ENCODE measurements at regions not wholly inside any gene's neighbourhood (a gene's known extent, or its start where the extent isn't known, plus 50 kb on each side); places are given as distances from the start of the nearest gene placed in this dataset.

DNA sequence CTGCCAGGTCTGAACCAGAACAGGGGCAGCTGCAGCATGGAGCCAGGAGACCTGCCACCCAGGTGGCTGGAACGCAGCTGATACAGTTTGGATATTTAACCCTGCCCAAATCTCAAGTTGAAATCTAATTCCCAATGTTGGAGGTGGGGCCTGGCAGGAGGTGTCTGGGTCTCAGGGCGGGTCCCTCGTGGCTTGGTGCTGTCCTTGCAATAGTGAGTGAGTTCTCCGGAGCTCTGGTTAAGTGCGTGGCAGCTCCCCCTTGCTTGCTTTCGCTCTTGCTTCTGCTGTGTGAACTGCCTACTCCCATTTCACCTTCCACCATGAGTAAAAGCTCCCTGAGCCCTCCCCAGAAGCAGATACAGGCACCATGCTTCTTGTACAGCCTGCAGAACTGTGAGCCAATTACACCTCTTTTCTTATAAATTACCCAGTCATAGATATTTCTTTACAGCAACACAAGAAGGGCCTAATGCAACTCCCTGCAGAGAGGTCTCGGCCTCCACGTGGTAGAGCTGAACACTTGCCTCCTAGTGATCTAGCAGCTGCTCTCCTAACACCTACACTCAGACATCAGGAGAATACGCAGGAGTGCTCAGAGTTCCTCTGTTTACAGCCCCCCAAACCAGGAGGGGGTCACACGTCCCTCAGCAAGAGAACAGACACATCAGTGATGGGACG, 203.7 kb downstream of the CTTN start:
- DNase-seq (ENCODE audit: low spot score) (no peak), ATAC-seq (peak; percentile 14; the same call in 2 of the 3 replicates)
- no peaks in the 10 kb centered on the region for H3K27me3 ChIP-seq (ENCODE audit: insufficient read depth)
- TF ChIP-seq, protein P1, sequence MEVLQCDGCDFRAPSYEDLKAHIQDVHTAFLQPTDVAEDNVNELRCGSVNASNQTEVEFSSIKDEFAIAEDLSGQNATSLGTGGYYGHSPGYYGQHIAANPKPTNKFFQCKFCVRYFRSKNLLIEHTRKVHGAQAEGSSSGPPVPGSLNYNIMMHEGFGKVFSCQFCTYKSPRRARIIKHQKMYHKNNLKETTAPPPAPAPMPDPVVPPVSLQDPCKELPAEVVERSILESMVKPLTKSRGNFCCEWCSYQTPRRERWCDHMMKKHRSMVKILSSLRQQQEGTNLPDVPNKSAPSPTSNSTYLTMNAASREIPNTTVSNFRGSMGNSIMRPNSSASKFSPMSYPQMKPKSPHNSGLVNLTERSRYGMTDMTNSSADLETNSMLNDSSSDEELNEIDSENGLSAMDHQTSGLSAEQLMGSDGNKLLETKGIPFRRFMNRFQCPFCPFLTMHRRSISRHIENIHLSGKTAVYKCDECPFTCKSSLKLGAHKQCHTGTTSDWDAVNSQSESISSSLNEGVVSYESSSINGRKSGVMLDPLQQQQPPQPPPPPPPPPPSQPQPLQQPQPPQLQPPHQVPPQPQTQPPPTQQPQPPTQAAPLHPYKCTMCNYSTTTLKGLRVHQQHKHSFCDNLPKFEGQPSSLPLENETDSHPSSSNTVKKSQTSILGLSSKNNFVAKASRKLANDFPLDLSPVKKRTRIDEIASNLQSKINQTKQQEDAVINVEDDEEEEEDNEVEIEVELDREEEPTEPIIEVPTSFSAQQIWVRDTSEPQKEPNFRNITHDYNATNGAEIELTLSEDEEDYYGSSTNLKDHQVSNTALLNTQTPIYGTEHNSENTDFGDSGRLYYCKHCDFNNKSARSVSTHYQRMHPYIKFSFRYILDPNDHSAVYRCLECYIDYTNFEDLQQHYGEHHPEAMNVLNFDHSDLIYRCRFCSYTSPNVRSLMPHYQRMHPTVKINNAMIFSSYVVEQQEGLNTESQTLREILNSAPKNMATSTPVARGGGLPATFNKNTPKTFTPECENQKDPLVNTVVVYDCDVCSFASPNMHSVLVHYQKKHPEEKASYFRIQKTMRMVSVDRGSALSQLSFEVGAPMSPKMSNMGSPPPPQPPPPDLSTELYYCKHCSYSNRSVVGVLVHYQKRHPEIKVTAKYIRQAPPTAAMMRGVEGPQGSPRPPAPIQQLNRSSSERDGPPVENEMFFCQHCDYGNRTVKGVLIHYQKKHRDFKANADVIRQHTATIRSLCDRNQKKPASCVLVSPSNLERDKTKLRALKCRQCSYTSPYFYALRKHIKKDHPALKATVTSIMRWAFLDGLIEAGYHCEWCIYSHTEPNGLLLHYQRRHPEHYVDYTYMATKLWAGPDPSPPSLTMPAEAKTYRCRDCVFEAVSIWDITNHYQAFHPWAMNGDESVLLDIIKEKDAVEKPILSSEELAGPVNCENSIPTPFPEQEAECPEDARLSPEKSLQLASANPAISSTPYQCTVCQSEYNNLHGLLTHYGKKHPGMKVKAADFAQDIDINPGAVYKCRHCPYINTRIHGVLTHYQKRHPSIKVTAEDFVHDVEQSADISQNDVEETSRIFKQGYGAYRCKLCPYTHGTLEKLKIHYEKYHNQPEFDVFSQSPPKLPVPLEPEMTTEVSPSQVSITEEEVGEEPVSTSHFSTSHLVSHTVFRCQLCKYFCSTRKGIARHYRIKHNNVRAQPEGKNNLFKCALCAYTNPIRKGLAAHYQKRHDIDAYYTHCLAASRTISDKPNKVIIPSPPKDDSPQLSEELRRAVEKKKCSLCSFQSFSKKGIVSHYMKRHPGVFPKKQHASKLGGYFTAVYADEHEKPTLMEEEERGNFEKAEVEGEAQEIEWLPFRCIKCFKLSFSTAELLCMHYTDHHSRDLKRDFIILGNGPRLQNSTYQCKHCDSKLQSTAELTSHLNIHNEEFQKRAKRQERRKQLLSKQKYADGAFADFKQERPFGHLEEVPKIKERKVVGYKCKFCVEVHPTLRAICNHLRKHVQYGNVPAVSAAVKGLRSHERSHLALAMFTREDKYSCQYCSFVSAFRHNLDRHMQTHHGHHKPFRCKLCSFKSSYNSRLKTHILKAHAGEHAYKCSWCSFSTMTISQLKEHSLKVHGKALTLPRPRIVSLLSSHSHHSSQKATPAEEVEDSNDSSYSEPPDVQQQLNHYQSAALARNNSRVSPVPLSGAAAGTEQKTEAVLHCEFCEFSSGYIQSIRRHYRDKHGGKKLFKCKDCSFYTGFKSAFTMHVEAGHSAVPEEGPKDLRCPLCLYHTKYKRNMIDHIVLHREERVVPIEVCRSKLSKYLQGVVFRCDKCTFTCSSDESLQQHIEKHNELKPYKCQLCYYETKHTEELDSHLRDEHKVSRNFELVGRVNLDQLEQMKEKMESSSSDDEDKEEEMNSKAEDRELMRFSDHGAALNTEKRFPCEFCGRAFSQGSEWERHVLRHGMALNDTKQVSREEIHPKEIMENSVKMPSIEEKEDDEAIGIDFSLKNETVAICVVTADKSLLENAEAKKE (CRISPR knock-in tag; IDR thresholded peaks at IDR 0.05) = no peak
- TF ChIP-seq EZH2 (IDR thresholded peaks at IDR 0.05; ENCODE audit: low read depth, unreplicated experiment) = no peak
- TF ChIP-seq, protein P2, sequence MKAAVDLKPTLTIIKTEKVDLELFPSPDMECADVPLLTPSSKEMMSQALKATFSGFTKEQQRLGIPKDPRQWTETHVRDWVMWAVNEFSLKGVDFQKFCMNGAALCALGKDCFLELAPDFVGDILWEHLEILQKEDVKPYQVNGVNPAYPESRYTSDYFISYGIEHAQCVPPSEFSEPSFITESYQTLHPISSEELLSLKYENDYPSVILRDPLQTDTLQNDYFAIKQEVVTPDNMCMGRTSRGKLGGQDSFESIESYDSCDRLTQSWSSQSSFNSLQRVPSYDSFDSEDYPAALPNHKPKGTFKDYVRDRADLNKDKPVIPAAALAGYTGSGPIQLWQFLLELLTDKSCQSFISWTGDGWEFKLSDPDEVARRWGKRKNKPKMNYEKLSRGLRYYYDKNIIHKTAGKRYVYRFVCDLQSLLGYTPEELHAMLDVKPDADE (IDR thresholded peaks at IDR 0.05) = no peak
- no peak for TF ChIP-seq CTCF (conservative IDR thresholded peaks at IDR 0.05; ENCODE audit: low read depth in 2 of 2)
- TF ChIP-seq STAT1 (IDR thresholded peaks at IDR 0.05; ENCODE audit: unreplicated experiment) = no peak
- TF ChIP-seq NANOG (IDR thresholded peaks at IDR 0.05; ENCODE audit: borderline replicate concordance) = no peak
- TF ChIP-seq EZH2phosphoT487 (IDR thresholded peaks at IDR 0.05; ENCODE audit: unreplicated experiment) = no peak
- TF ChIP-seq POLR2AphosphoS5 (IDR thresholded peaks at IDR 0.05; ENCODE audit: low read depth) = no peak
- H4K20me1 ChIP-seq (replicated peaks; ENCODE audit: insufficient read depth) = peaks cover 12% of the 10 kb centered on the region
- peaks cover 10% of the 10 kb centered on the region for H3K79me2 ChIP-seq (replicated peaks; ENCODE audit: insufficient read depth)
- H3F3A ChIP-seq (replicated peaks; ENCODE audit: low read depth) = no peaks in the 10 kb centered on the region
- no peaks in the 10 kb centered on the region for H3K36me3 ChIP-seq (ENCODE audit: insufficient read depth)
- H3K4me1 ChIP-seq (ENCODE audit: insufficient read depth) = peaks cover 6% of the 10 kb centered on the region; the same call in 1 of the 2 replicates
- no peak overlapping the region for H2AFZ ChIP-seq
- no peaks in the 10 kb centered on the region for H3K9me2 ChIP-seq (ENCODE audit: insufficient read depth)
- no peak overlapping the region for H3K4me2 ChIP-seq
- no peak overlapping the region for H3K4me3 Mint-ChIP-seq
- H3K9me3 Mint-ChIP-seq = no peaks in the 10 kb centered on the region
- H3K27me3 Mint-ChIP-seq (ENCODE audit: insufficient read depth, low read depth, poor library complexity) = peaks cover 12% of the 10 kb centered on the region
- peaks cover 38% of the 10 kb centered on the region for H3K4me1 Mint-ChIP-seq
- H3K27ac ChIP-seq (ENCODE audit: low read depth) = no peak overlapping the region
- no peak overlapping the region for H3K4me3 ChIP-seq
- no peaks in the 10 kb centered on the region; the same call in 1 of the 3 replicates for H3K36me3 Mint-ChIP-seq (ENCODE audit: low read depth)
- 0 out of 2 replicates have a peak overlapping the region, but pooled peaks have one; percentile 57 for H3K27ac Mint-ChIP-seq

Data from GM23338 (cell line).